ENCODE measurements at regions not wholly inside any gene's neighbourhood (a gene's known extent, or its start where the extent isn't known, plus 50 kb on each side); places are given as distances from the start of the nearest gene placed in this dataset.

- in situ Hi-C loops (cut with HindIII; ENCODE audit: extremely low pct_ligation_motif_present, low pct_unique_long_range_greater_than_20kb) (no loop called here), intact Hi-C loops (cut with micrococcal nuclease; ENCODE audit: unreplicated experiment) (no loop called here)
- 60% methylated on average over 9 of the region's 9 CpGs for WGBS (ENCODE audit: low lambda C conversion rate)
- Histone ChIP-seq H3K79me2 (ENCODE audit: insufficient read depth, low read length) (no peaks in the 10 kb centered on the region), H3K36me3 (replicated peaks in 1 of 2; ENCODE audit: control insufficient read depth in 1 of 2, insufficient read depth in 2 of 2, low read length in 2 of 2) (no peaks in the 10 kb centered on the region), H3K4me2 (ENCODE audit: low read depth, low read length) (no peak overlapping the region), H3K9me3 (ENCODE audit: low read length) (peaks cover 84% of the 10 kb centered on the region), H3K4me1 (ENCODE audit: insufficient read depth, low read length) (no peaks in the 10 kb centered on the region), H3K4me3 (replicated peaks in 1 of 3; ENCODE audit: insufficient read depth in 1 of 3, low read depth in 2 of 3, low read length in 3 of 3) (no peak overlapping the region), H3K9ac (ENCODE audit: insufficient read depth, low read depth, low read length) (no peak overlapping the region), H3K27me3 (ENCODE audit: control insufficient read depth in 1 of 2, insufficient read depth in 2 of 2, low read length in 2 of 2) (no peaks in the 10 kb centered on the region), H3K27ac (ENCODE audit: extremely low read length, insufficient read depth, low read length) (no peak overlapping the region), H2AFZ (ENCODE audit: low read length) (no peak overlapping the region), H4K20me1 (ENCODE audit: insufficient read depth, low read length) (no peaks in the 10 kb centered on the region)
- no peak for DNase-seq (ENCODE audit: low spot score)
- ATAC-seq, result no peak
- BruUV-seq (replicated peaks), result no TSS peak
- no peak for FAIRE-seq
- TF ChIP-seq, protein P1, sequence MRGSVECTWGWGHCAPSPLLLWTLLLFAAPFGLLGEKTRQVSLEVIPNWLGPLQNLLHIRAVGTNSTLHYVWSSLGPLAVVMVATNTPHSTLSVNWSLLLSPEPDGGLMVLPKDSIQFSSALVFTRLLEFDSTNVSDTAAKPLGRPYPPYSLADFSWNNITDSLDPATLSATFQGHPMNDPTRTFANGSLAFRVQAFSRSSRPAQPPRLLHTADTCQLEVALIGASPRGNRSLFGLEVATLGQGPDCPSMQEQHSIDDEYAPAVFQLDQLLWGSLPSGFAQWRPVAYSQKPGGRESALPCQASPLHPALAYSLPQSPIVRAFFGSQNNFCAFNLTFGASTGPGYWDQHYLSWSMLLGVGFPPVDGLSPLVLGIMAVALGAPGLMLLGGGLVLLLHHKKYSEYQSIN (CRISPR knock-in tag; IDR thresholded peaks at IDR 0.05; ENCODE audit: borderline replicate concordance), result no peak
- TF ChIP-seq ZNF552 (CRISPR knock-in tag; IDR thresholded peaks at IDR 0.05; ENCODE audit: borderline replicate concordance) (no peak), MAZ (IDR thresholded peaks at IDR 0.05; ENCODE audit: borderline replicate concordance, low read depth, low read length) (no peak), MAZ (CRISPR knock-in tag; IDR thresholded peaks at IDR 0.05; ENCODE audit: low read depth) (no peak), ZNF792 (CRISPR knock-in tag; IDR thresholded peaks at IDR 0.05) (no peak), PPARG (CRISPR knock-in tag; conservative IDR thresholded peaks at IDR 0.05) (no peak), ZNF850 (CRISPR knock-in tag; conservative IDR thresholded peaks at IDR 0.05) (no peak), TOPORS (CRISPR knock-in tag; IDR thresholded peaks at IDR 0.05) (no peak), TBP (CRISPR knock-in tag; IDR thresholded peaks at IDR 0.05) (no peak), PITX1 (CRISPR knock-in tag; IDR thresholded peaks at IDR 0.05) (no peak), ZNF10 (CRISPR knock-in tag; IDR thresholded peaks at IDR 0.05; ENCODE audit: borderline replicate concordance, low read depth) (no peak), MEIS2 (CRISPR knock-in tag; IDR thresholded peaks at IDR 0.05) (no peak), NFIC (IDR thresholded peaks at IDR 0.05; ENCODE audit: low read length) (no peak), AHR (CRISPR knock-in tag; IDR thresholded peaks at IDR 0.05) (no peak), CREB1 (IDR thresholded peaks at IDR 0.05) (no peak), CREB1 (CRISPR knock-in tag; IDR thresholded peaks at IDR 0.05) (no peak), ZNF670 (CRISPR knock-in tag; IDR thresholded peaks at IDR 0.05; ENCODE audit: borderline replicate concordance) (no peak), ATAD3A (CRISPR knock-in tag; IDR thresholded peaks at IDR 0.05) (no peak), ZNF101 (CRISPR knock-in tag; IDR thresholded peaks at IDR 0.05; ENCODE audit: borderline replicate concordance, low read depth) (no peak)
- TF ChIP-seq, protein P2, sequence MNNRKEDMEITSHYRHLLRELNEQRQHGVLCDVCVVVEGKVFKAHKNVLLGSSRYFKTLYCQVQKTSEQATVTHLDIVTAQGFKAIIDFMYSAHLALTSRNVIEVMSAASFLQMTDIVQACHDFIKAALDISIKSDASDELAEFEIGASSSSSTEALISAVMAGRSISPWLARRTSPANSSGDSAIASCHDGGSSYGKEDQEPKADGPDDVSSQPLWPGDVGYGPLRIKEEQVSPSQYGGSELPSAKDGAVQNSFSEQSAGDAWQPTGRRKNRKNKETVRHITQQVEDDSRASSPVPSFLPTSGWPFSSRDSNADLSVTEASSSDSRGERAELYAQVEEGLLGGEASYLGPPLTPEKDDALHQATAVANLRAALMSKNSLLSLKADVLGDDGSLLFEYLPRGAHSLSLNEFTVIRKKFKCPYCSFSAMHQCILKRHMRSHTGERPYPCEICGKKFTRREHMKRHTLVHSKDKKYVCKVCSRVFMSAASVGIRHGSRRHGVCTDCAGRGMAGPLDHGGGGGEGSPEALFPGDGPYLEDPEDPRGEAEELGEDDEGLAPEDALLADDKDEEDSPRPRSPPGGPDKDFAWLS (CRISPR knock-in tag; IDR thresholded peaks at IDR 0.05; ENCODE audit: borderline replicate concordance), result no peak
- ChIA-PET POLR2A (no interaction called here), CTCF (ENCODE audit: low intra/inter-chr PET ratio, low total read pairs) (no interaction called here)
Measured at GRCh38 chr6:164396071-164397047, 913.0 kb downstream of the C6orf118 start.

Data from HepG2 (cell line).